H9 (cell line): ENCODE measurements at regions not wholly inside any gene's neighbourhood (a gene's known extent, or its start where the extent isn't known, plus 50 kb on each side); places are given as distances from the start of the nearest gene placed in this dataset.

Experiments
- DNase-seq: peaks from one replicate; pipeline ENCODE4 v3.0.0-alpha.2; 2017
- H2AFZ ChIP-seq: one replicate; pipeline ENCODE4 v1.6.1; 2013; ENCODE audit warnings: mild to moderate bottlenecking, low read length, control low read depth, moderate library complexity
- H2AK5ac ChIP-seq: 2 replicates; pipeline ENCODE4 v1.6.1; 2013; ENCODE audit warnings: low read length, control low read depth, mixed read lengths; ENCODE audit not compliant: insufficient read length
- H2BK120ac ChIP-seq: one replicate; pipeline ENCODE4 v1.6.1; 2013; ENCODE audit warnings: low read depth, mild to moderate bottlenecking, low read length, control low read depth, inconsistent platforms; ENCODE audit not compliant: poor library complexity, severe bottlenecking
- H2BK12ac ChIP-seq: 2 replicates; pipeline ENCODE4 v1.6.1; 2013; ENCODE audit warnings: low read length, control low read depth, mixed read lengths, low read depth; ENCODE audit not compliant: insufficient read length
- H2BK15ac ChIP-seq: 2 replicates; pipeline ENCODE4 v1.6.1; 2013; ENCODE audit warnings: low read depth, low read length, control low read depth
- H2BK20ac ChIP-seq: one replicate; pipeline ENCODE4 v1.6.1; 2013; ENCODE audit warnings: low read depth, mild to moderate bottlenecking, low read length, control low read depth, inconsistent platforms; ENCODE audit not compliant: poor library complexity, severe bottlenecking
- H2BK5ac ChIP-seq: 2 replicates; pipeline ENCODE4 v1.6.1; 2013; ENCODE audit warnings: low read length, control low read depth, mixed read lengths; ENCODE audit not compliant: insufficient read length
- H3K14ac ChIP-seq: 2 replicates; pipeline ENCODE4 v1.6.1; 2013; ENCODE audit warnings: low read length, control low read depth; ENCODE audit not compliant: insufficient read depth
- H3K18ac ChIP-seq: 2 replicates; pipeline ENCODE4 v1.6.1; 2013; ENCODE audit warnings: low read depth, mild to moderate bottlenecking, mixed read lengths, low read length, control low read depth; ENCODE audit not compliant: insufficient read length
- H3K23ac ChIP-seq: 2 replicates; pipeline ENCODE4 v1.6.1; 2013; ENCODE audit warnings: low read length, control low read depth, mixed read lengths, low read depth; ENCODE audit not compliant: insufficient read length
- H3K23me2 ChIP-seq: 2 replicates; pipeline ENCODE4 v1.6.1; 2013; ENCODE audit warnings: low read depth, mild to moderate bottlenecking, mixed read lengths, low read length, control low read depth; ENCODE audit not compliant: insufficient read length, poor library complexity, severe bottlenecking
- H3K27ac ChIP-seq: 2 replicates; pipeline ENCODE4 v1.5.1; 2013; ENCODE audit warnings: low read length, control low read depth, mixed read lengths, low read depth; ENCODE audit not compliant: insufficient read length
- H3K27me3 ChIP-seq: 2 replicates; pipeline ENCODE4 v1.6.1; 2013; ENCODE audit warnings: low read length, control low read depth, inconsistent platforms; ENCODE audit not compliant: insufficient read depth
- H3K4ac ChIP-seq: 2 replicates; pipeline ENCODE4 v1.6.1; 2013; ENCODE audit warnings: low read depth, mild to moderate bottlenecking, control low read depth, inconsistent platforms, low read length, moderate library complexity
- H3K4me1 ChIP-seq: 2 replicates; pipeline ENCODE4 v1.6.1; 2013; ENCODE audit warnings: low read length, control low read depth, inconsistent platforms; ENCODE audit not compliant: insufficient read depth
- H3K4me2 ChIP-seq: 2 replicates; pipeline ENCODE4 v1.6.1; 2013; ENCODE audit warnings: low read length, control low read depth, mixed read lengths; ENCODE audit not compliant: insufficient read length, insufficient read depth
- H3K56ac ChIP-seq: 2 replicates; pipeline ENCODE4 v1.6.1; 2013; ENCODE audit warnings: low read depth, mild to moderate bottlenecking, mixed read lengths, low read length, control low read depth; ENCODE audit not compliant: insufficient read length
- H3K79me1 ChIP-seq: 2 replicates; pipeline ENCODE4 v1.6.1; 2013; ENCODE audit warnings: low read depth, mild to moderate bottlenecking, moderate library complexity, low read length, control low read depth, inconsistent platforms; ENCODE audit not compliant: insufficient read depth, poor library complexity, severe bottlenecking
- H3K79me2 ChIP-seq: 2 replicates; pipeline ENCODE4 v1.6.1; 2013; ENCODE audit warnings: low read length, control low read depth, inconsistent platforms; ENCODE audit not compliant: insufficient read depth
- H3K9ac ChIP-seq: 2 replicates; pipeline ENCODE4 v1.6.1; 2013; ENCODE audit warnings: low read length, control low read depth, mixed read lengths; ENCODE audit not compliant: insufficient read length; ENCODE audit errors: extremely low read depth
- H3K9me3 ChIP-seq: one replicate; pipeline ENCODE4 v1.6.1; 2013; ENCODE audit warnings: low read depth, low read length, inconsistent platforms; ENCODE audit not compliant: control insufficient read depth
- H3T11ph ChIP-seq: one replicate; pipeline ENCODE4 v1.6.1; 2013; ENCODE audit warnings: mild to moderate bottlenecking, low read length, control low read depth, inconsistent platforms
- H4K20me1 ChIP-seq: one replicate; pipeline ENCODE4 v1.6.1; 2013; ENCODE audit not compliant: control insufficient read depth, insufficient read length, insufficient read depth
- H4K5ac ChIP-seq: 2 replicates; pipeline ENCODE4 v1.6.1; 2013; ENCODE audit warnings: low read depth, mild to moderate bottlenecking, mixed read lengths, low read length, control low read depth; ENCODE audit not compliant: insufficient read length
- H4K8ac ChIP-seq: replicated peaks from 2 replicates; pipeline ENCODE4 v1.6.1; 2013; ENCODE audit warnings: low read length, control low read depth, mixed read lengths, low read depth; ENCODE audit not compliant: insufficient read length
- H4K91ac ChIP-seq: 2 replicates; pipeline ENCODE4 v1.6.1; 2013; ENCODE audit warnings: low read depth, mild to moderate bottlenecking, moderate library complexity, mixed read lengths, low read length, control low read depth; ENCODE audit not compliant: insufficient read length
- H3K27ac Mint-ChIP-seq, 3 experiments: 2 replicates in 2 of 3; 3 replicates in 1 of 3; pipeline ENCODE4 v1.8.0; 2020 to 2021; ENCODE audit warnings: mixed read lengths in 3 of 3, mild to moderate bottlenecking in 1 of 3, moderate library complexity in 1 of 3
- H3K27me3 Mint-ChIP-seq: 2 replicates; pipeline ENCODE4 v1.8.0; 2021; ENCODE audit warnings: low read depth, mild to moderate bottlenecking, moderate library complexity, mixed read lengths
- H3K36me3 Mint-ChIP-seq, 3 experiments: 2 replicates in 2 of 3; 3 replicates in 1 of 3; pipeline ENCODE4 v1.8.0; 2020 to 2021; ENCODE audit warnings: low read depth in 3 of 3, mixed read lengths in 3 of 3; ENCODE audit not compliant: insufficient read depth in 1 of 3
- H3K4me1 Mint-ChIP-seq, 2 experiments: 2 replicates each; pipeline ENCODE4 v1.8.0; 2020; ENCODE audit warnings: mixed read lengths in 2 of 2
- H3K4me3 Mint-ChIP-seq, 2 experiments: 2 replicates in 1 of 2; 3 replicates in 1 of 2; pipeline ENCODE4 v1.8.0; 2020 to 2021; ENCODE audit warnings: mild to moderate bottlenecking in 2 of 2, mixed read lengths in 2 of 2, moderate library complexity in 1 of 2
- H3K9me3 Mint-ChIP-seq, 2 experiments: 2 replicates in 1 of 2; 3 replicates in 1 of 2; pipeline ENCODE4 v1.8.0; 2020; ENCODE audit warnings: mild to moderate bottlenecking in 2 of 2, mixed read lengths in 2 of 2, moderate library complexity in 1 of 2
- CTCF ChIP-seq: fragments of 200-600 bp; sonication (generic); conservative IDR thresholded peaks from 3 replicates; pipeline ENCODE4 v1.8.0; 2021; ENCODE audit warnings: antibody characterized with exemption, mild to moderate bottlenecking

DNA sequence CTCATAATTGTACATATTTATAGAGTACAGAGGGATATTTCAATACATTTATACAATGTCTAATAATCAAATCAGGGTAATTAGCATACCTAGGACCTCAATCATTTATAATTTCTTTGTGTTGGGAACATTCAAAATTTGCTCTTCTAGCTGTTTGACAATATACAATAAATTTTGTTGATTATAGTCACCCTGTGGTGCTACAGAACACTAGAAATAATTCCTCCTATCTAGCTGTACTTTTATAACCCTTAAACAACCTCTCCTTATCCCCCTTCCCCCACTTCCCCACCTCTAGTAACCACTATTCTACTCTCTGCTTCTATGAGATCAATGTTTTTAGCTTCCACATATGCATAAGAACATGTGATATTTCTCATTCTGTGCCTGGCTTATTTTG, 328.4 kb upstream of the RBMS1 start:
- Mint-ChIP-seq H3K27ac (no peak overlapping the region), H3K27me3 (no peaks in the 10 kb centered on the region; the same call in 1 of the 2 replicates), H3K36me3 (peaks cover 2 to 31% (median 3%) of the 10 kb centered on the region in 3 experiments; a peak in 4 of 7 replicates), H3K9me3 (peaks cover 25 to 33% of the 10 kb centered on the region in 2 experiments), H3K4me1 (no peaks in the 10 kb centered on the region), H3K4me3 (no peak overlapping the region)
- Histone ChIP-seq H4K91ac (no peak overlapping the region), H2BK15ac (no peak overlapping the region), H3K79me2 (no peaks in the 10 kb centered on the region), H3K4ac (no peak overlapping the region), H4K5ac (no peak overlapping the region), H3K14ac (no peak overlapping the region), H3K56ac (no peak overlapping the region), H2BK20ac (no peak overlapping the region), H3K18ac (no peak overlapping the region), H3K79me1 (no peaks in the 10 kb centered on the region), H4K20me1 (no peaks in the 10 kb centered on the region), H4K8ac (no peak overlapping the region), H3K27ac (no peak overlapping the region), H3K9ac (no peak overlapping the region), H2AK5ac (no peak overlapping the region), H2AFZ (no peak overlapping the region), H3K9me3 (no peaks in the 10 kb centered on the region), H3K23me2 (no peaks in the 10 kb centered on the region), H3T11ph (no peak overlapping the region), H3K23ac (no peak overlapping the region), H3K4me2 (no peak overlapping the region), H2BK120ac (no peak overlapping the region), H3K4me1 (no peaks in the 10 kb centered on the region), H2BK12ac (no peak overlapping the region), H2BK5ac (no peak overlapping the region), H3K27me3 (no peaks in the 10 kb centered on the region)
- DNase-seq, result no peak
- TF ChIP-seq CTCF, result no peak
